Loucy (cell line): ENCODE measurements at regions not wholly inside any gene's neighbourhood (a gene's known extent, or its start where the extent isn't known, plus 50 kb on each side); places are given as distances from the start of the nearest gene placed in this dataset.

Source experiments
- H2AFZ ChIP-seq: fragments of 200-600 bp; sonication (generic); 2 replicates; pipeline ENCODE4 v1.6.0; 2016; ENCODE audit warnings: antibody characterized with exemption, mild to moderate bottlenecking, low read length, moderate library complexity
- H3F3A ChIP-seq: fragments of 200-600 bp; 2 replicates; pipeline ENCODE4 v1.6.0; 2016; ENCODE audit warnings: antibody characterized with exemption, low read depth, mild to moderate bottlenecking
- H3K27me3 ChIP-seq: fragments of 200-600 bp; sonication (generic); 2 replicates; pipeline ENCODE4 v1.6.1; 2014; ENCODE audit warnings: low read length, mild to moderate bottlenecking; ENCODE audit not compliant: insufficient read depth, poor library complexity, severe bottlenecking
- H3K36me3 ChIP-seq: fragments of 200-600 bp; sonication (generic); 2 replicates; pipeline ENCODE4 v1.6.1; 2016; ENCODE audit warnings: low read length; ENCODE audit not compliant: insufficient read depth
- H3K4me1 ChIP-seq: fragments of 200-600 bp; sonication (generic); 2 replicates; pipeline ENCODE4 v1.5.1; 2014; ENCODE audit warnings: low read length, mild to moderate bottlenecking; ENCODE audit not compliant: insufficient read depth, poor library complexity, severe bottlenecking
- H3K4me2 ChIP-seq: fragments of 200-600 bp; sonication (generic); 2 replicates; pipeline ENCODE4 v1.6.0; 2014; ENCODE audit warnings: antibody characterized with exemption, low read length, low read depth, mild to moderate bottlenecking; ENCODE audit not compliant: poor library complexity, severe bottlenecking
- H3K4me3 ChIP-seq: fragments of 200-600 bp; sonication (generic); 2 replicates; pipeline ENCODE4 v1.5.1; 2014; ENCODE audit warnings: low read length, mild to moderate bottlenecking, mixed read lengths; ENCODE audit not compliant: poor library complexity, severe bottlenecking
- H3K79me2 ChIP-seq: fragments of 200-600 bp; sonication (generic); 2 replicates; pipeline ENCODE4 v1.6.1; 2014; ENCODE audit warnings: low read length; ENCODE audit not compliant: insufficient read depth
- H3K9ac ChIP-seq: fragments of 200-600 bp; sonication (generic); 2 replicates; pipeline ENCODE4 v1.6.0; 2014; ENCODE audit warnings: mild to moderate bottlenecking, low read depth, low read length, moderate library complexity; ENCODE audit not compliant: poor library complexity, severe bottlenecking
- H3K9me2 ChIP-seq: fragments of 200-600 bp; sonication (generic); replicated peaks from 2 replicates; pipeline ENCODE4 v1.6.1; 2016; ENCODE audit warnings: low read depth, low read length, mixed read lengths
- H3K9me3 ChIP-seq: fragments of 200-600 bp; sonication (generic); 2 replicates; pipeline ENCODE4 v1.6.1; 2014; ENCODE audit warnings: mild to moderate bottlenecking, antibody characterized with exemption, low read length, low read depth; ENCODE audit not compliant: insufficient read depth
- H4K20me1 ChIP-seq: fragments of 200-600 bp; sonication (generic); 2 replicates; pipeline ENCODE4 v1.6.0; 2014; ENCODE audit warnings: antibody characterized with exemption, low read length, mild to moderate bottlenecking; ENCODE audit not compliant: insufficient read depth, poor library complexity, severe bottlenecking
- EZH2phosphoT487 ChIP-seq: fragments of 200-600 bp; IDR thresholded peaks from 2 replicates; pipeline ENCODE4 v1.6.1; 2018; ENCODE audit warnings: antibody characterized with exemption, mild to moderate bottlenecking, moderate library complexity, borderline replicate concordance
- TF ChIP-seq, protein P1 (sequence below): fragments of 200-600 bp; sonication (generic); conservative IDR thresholded peaks from 2 replicates; pipeline ENCODE4 v1.5.1; 2014; ENCODE audit warnings: mild to moderate bottlenecking, antibody characterized with exemption, low read length

DNA sequence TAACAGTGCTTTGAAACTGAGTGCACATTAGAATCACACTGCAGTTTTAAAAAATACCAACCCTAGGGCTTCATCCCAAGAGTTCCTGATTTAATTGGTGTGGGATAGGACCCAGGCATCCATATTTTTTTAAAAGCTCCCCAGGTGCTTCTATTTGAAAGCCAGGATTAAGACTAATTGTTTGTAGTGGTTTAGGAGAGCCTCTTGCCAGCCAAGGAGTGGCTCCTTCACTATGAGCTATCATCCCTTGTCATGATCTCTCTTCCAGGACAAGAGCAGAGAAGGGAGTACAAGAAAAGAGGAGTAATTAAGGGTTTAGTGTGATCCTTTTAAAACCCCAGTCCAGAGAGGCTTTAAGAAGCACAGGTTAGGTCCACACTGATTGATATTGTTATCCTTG is 178.0 kb downstream of the CAND1 start:
- Histone ChIP-seq H3K9me3 (no peaks in the 10 kb centered on the region), H3K4me2 (no peak overlapping the region), H3K27me3 (no peaks in the 10 kb centered on the region), H3K9me2 (no peaks in the 10 kb centered on the region), H3F3A (no peaks in the 10 kb centered on the region), H3K4me1 (no peaks in the 10 kb centered on the region), H3K36me3 (no peaks in the 10 kb centered on the region), H3K9ac (no peak overlapping the region), H3K79me2 (no peaks in the 10 kb centered on the region), H3K4me3 (no peak overlapping the region), H4K20me1 (no peaks in the 10 kb centered on the region), H2AFZ (no peak overlapping the region)
- TF ChIP-seq, protein P1, sequence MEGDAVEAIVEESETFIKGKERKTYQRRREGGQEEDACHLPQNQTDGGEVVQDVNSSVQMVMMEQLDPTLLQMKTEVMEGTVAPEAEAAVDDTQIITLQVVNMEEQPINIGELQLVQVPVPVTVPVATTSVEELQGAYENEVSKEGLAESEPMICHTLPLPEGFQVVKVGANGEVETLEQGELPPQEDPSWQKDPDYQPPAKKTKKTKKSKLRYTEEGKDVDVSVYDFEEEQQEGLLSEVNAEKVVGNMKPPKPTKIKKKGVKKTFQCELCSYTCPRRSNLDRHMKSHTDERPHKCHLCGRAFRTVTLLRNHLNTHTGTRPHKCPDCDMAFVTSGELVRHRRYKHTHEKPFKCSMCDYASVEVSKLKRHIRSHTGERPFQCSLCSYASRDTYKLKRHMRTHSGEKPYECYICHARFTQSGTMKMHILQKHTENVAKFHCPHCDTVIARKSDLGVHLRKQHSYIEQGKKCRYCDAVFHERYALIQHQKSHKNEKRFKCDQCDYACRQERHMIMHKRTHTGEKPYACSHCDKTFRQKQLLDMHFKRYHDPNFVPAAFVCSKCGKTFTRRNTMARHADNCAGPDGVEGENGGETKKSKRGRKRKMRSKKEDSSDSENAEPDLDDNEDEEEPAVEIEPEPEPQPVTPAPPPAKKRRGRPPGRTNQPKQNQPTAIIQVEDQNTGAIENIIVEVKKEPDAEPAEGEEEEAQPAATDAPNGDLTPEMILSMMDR: no peak
- TF ChIP-seq EZH2phosphoT487: no peak

DNA sequence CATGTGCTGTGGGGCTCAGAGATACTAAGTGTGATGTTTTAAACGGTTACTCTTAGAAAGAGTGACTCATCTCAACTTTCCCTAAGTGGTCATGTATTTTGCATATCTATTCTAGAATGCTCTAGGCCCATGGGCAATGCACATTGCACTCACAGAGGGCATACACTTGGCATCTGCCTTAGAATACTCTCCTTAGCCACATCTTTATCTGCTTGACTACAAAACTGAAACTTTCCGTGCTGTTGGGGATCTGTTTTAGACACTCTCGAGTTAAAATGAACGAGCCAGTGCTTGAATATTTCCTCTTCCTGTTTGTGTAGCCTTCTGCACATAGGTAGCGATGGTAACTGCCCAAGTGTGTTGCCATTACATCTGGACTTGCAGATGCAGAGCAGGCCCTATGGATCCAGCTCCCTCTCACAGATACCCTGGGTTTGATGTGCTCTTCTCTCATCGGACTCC is 180.5 kb downstream of the CAND1 start:
- no peak overlapping the region for H3K4me2 ChIP-seq

DNA sequence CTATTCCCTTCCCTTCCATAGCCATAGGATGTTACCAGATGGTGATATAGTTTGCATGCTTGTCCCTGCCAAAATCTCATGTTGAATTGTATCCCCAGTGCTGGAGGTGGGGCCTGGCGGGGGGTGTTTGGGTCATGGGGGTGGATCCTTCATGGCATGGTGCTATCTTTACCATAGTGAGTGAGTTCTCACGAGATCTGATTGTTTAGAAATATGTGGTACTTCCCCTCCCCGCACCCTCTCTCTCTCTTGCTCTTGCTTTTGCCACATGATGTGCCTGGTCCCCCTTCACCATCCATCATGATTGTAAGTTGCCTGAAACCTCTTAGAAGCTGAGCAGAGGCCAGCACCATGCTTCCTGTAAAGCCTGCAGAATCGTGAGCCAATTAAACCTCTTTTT is 181.3 kb downstream of the CAND1 start:
- no peaks in the 10 kb centered on the region for H3K4me1 ChIP-seq
- no peak overlapping the region for H2AFZ ChIP-seq
- no peaks in the 10 kb centered on the region for H4K20me1 ChIP-seq
- H3K27me3 ChIP-seq: no peaks in the 10 kb centered on the region
- H3K36me3 ChIP-seq: no peaks in the 10 kb centered on the region
- no peaks in the 10 kb centered on the region for H3K79me2 ChIP-seq
- no peak overlapping the region for H3K4me3 ChIP-seq
- H3K9me3 ChIP-seq: no peaks in the 10 kb centered on the region
- H3K9ac ChIP-seq: no peak overlapping the region
- no peak overlapping the region for H3K4me2 ChIP-seq
- TF ChIP-seq, protein P1: no peak
- TF ChIP-seq EZH2phosphoT487: no peak
- no peaks in the 10 kb centered on the region for H3K9me2 ChIP-seq
- H3F3A ChIP-seq: no peaks in the 10 kb centered on the region

More for the DNA sequence above, 180.5 kb downstream of the CAND1 start:
- no peaks in the 10 kb centered on the region for H3K27me3 ChIP-seq
- H3K4me1 ChIP-seq: no peaks in the 10 kb centered on the region
- no peak overlapping the region for H3K4me3 ChIP-seq
- no peaks in the 10 kb centered on the region for H4K20me1 ChIP-seq
- H3K36me3 ChIP-seq: no peaks in the 10 kb centered on the region
- no peak for TF ChIP-seq EZH2phosphoT487
- TF ChIP-seq, protein P1: no peak
- H3K9ac ChIP-seq: no peak overlapping the region
- H3K79me2 ChIP-seq: no peaks in the 10 kb centered on the region
- peak overlapping the region; percentile 29; the same call in 1 of the 2 replicates for H2AFZ ChIP-seq
- no peaks in the 10 kb centered on the region for H3K9me2 ChIP-seq
- no peaks in the 10 kb centered on the region for H3K9me3 ChIP-seq
- H3F3A ChIP-seq: no peaks in the 10 kb centered on the region
